Vagina (tissue), 2 donors: ENCODE measurements at regions not wholly inside any gene's neighbourhood (a gene's known extent, or its start where the extent isn't known, plus 50 kb on each side); places are given as distances from the start of the nearest gene placed in this dataset.

Experiments used
- CTCF ChIP-seq, 3 experiments: fragments of 450-650 bp in 2 of 3; fragments of 200-600 bp in 1 of 3; sonication (generic) in 1 of 3; IDR thresholded peaks; one replicate each; pipeline ENCODE4 v1.5.1; 2017 to 2019; ENCODE audit warnings: antibody characterized with exemption in 3 of 3, mild to moderate bottlenecking in 2 of 3, moderate library complexity in 2 of 3
- POLR2A ChIP-seq, 2 donors: fragments of 450-650 bp; IDR thresholded peaks; one replicate each; pipeline ENCODE4 v1.6.1; 2017; ENCODE audit warnings: antibody characterized with exemption in 2 of 2, mild to moderate bottlenecking in 2 of 2, moderate library complexity in 2 of 2
- POLR2AphosphoS5 ChIP-seq, 2 donors: sonication (generic); formaldehyde crosslinking; IDR thresholded peaks; one replicate each; pipeline ENCODE4 v1.9.0; 2017; ENCODE audit warnings: antibody characterized with exemption in 2 of 2, mild to moderate bottlenecking in 2 of 2, low read depth in 1 of 2; ENCODE audit not compliant: insufficient read depth in 1 of 2

GRCh38 chr9:29659014-29659413 is 2085.7 kb upstream of the C9orf72 start:
- TF ChIP-seq CTCF (IDR thresholded peaks at IDR 0.05) (no peak), POLR2A (IDR thresholded peaks at IDR 0.05) (no peak), POLR2AphosphoS5 (IDR thresholded peaks at IDR 0.05; ENCODE audit: insufficient read depth in 1 of 2, low read depth in 1 of 2) (no peak)
